Retina (tissue), 1 donor: ENCODE measurements at regions not wholly inside any gene's neighbourhood (a gene's known extent, or its start where the extent isn't known, plus 50 kb on each side); places are given as distances from the start of the nearest gene placed in this dataset.
A peak's percentile ranks its signal among the peaks of the same experiment; 100 is the strongest.
"Not testable (repeated sequence)": the region's sequence is repeated elsewhere in the genome, so short reads cannot be mapped to it uniquely, and the experiment has no call there.

ENCODE experiments used
- DNase-seq: peaks from one replicate; pipeline ENCODE4 v3.0.0-alpha.2; 2016

DNA sequence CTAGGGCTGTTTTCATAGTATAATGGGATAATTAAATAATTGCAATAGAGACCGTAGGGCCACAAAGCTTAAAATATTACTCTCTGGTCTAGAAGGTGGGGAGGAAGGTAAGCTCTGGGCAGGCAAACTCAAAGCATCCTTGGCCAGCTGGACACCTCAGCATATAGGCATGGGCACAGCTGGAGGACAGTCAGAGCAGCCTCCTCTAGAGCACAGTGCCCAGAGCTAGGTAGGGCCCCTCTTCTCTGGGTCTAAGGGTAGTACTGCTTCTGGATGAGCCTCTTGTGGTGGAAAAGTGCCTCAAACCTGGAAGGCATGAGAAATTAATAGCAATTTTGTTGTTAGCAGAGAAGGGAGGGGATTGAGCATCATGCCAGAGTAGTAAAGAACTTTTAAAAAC, 116.9 kb upstream of the FOXN2 start:
- no peak for DNase-seq

- no peak for DNase-seq
Observed at GRCh38 chr2:48198371-48198770, 116.1 kb upstream of the FOXN2 start.

DNA sequence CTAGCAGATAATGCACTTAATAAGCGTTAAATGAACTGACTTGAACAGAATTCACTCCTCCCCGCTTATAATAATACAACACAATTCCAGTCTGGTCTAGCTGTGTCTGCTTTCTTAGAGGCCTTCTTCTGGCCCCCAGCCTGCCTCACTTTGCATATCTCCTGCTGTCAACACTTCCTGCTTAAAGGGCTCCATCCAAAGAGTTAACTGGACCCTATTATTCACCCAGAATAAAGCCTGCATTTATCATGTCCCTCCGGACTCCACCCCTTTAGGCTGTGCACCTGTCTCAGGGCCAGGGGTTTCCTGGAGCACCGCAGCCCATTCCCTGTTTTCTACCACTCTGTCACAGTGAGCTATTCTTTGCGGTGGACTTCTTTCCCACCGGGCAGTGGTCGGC, 115.4 kb upstream of the FOXN2 start:
- no peak for DNase-seq

DNA sequence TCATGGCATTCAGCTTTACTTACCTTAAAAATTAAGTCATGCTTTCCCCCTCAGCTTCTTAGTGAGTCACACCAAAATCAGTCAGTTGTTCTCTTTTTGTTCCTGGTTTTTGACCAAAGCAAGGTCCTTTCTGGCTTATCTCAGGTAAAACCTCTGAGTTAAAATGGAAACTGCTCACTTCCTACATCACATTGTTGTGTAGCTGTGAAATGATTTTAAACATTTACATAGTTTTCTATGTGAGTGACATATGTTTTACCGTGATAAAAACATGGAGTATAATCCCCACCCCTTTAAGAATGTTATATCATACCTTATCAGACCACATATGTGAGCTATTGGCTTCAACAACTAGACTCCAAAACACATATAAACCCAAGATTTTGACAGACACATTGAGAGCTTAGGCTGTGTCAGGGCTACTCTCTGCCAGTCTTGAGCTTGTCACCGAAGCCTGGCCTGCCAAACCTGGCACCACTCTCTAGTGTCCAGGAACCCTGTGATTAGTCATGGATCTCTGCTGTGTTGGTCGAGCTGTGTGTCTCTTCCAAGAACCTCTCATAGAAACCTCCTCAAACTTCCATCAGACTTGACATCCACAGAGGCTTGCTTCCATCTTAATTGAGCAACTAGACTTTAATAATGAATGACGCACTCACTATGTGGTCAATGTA, 113.7 kb upstream of the FOXN2 start:
- no peak for DNase-seq

DNA sequence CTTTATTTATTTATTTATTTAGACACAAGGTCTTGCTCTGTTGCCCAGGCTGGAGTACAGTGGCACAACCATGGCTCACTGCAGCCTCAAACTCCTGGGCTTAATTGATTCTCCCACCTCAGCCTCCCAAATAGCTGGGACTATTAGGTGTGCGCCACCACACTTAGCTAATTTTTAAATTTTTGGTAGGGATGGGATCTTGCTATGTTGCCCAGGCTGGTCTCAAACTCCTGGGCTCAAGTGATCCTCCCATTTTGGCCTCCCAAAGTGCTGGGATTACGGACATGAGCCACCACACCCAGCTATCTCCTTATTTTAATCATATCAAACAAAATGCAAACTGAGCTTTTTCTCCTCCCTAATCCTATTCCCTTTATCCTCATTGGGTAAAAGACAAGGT, 113.0 kb upstream of the FOXN2 start:
- DNase-seq = not testable (repeated sequence)

DNA sequence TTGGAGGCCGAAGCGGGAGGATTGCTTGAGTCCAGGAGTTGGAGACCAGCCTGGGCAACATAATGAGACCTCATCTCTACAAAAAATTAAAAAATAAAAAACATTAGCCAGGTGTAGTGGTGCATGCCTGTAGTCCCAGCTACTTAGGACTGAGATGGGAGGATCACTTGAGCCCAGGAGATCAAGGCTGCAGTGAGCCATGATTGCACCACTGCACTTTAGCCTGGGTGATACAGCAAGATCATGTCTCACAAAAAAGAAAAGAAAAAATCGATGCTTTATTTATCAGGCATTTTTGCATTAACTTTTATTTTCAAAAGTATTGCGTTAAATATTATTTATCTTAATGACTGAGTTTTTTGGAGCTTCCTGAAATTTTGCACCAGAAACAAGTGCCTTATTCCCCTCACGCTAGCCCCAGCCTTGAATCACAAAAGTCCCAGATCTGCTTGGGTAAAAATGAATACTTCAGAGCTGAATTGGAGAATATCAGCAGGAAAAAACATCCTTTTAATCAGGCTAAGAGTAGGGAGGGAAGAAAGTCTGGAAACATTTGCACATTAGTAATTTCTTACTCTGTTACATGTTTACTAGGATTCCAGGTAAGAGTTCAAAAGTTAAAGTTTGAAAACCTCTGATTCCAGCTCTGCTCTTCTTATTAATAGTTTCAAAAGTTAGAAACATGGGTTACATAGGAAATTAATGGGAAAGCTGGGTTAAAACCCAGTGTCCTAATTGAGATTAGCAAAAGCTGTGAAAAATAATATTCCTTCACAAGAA, 111.4 kb upstream of the FOXN2 start:
- no peak for DNase-seq

- no peak for DNase-seq
Observed at GRCh38 chr2:48203668-48204067, 110.8 kb upstream of the FOXN2 start.

DNA sequence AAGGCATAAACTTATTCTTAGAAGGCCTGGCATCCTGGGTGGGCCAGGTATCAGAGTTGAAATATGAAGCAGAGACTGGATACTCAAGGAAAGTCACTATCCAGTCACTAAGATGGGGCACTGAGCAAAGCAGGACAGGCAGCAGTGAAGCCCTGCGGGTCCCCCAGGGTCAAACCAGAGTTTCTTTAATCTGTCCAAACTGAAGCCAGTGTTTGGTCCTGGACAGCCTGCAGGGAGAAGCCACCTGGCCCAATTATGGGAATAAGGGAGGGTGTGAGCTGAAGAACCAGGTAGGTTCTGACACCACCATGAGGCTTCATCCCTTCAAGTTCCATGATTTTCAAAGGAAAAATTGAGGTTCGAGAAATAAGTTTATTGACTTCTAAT, 109.7 kb upstream of the FOXN2 start:
- no peak for DNase-seq

GRCh38 chr2:48205137-48205798, 109.2 kb upstream of the FOXN2 start:
- DNase-seq = peak; percentile 57

DNA sequence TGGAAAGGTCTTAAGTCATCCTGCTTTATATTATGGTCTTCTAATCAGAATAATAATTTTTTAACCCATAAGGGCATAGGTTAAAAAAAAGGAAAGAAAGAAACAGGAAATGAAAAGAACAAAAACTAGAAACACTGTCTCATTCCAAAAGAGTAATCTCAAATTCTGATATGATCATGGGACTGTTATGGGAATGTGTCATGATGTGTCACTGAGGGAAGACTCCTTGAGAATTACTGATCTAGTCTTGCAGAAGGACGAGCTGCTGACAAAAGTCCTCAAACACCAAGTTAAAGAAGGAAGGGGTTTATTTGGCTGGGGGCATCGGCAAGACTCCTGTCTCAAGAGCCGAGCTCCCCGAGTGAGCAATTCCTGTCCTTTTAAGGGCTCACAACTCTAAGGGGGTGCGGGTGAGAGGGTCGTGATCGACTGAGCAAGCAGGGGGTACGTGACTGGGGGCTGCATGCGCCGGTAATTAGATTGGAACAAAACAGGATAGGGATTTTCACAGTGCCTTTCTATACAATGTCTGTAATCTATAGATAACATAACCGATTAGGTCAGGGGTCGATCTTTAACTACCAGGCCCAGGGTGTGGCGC, 108.3 kb upstream of the FOXN2 start:
- DNase-seq = not testable (repeated sequence)

DNA sequence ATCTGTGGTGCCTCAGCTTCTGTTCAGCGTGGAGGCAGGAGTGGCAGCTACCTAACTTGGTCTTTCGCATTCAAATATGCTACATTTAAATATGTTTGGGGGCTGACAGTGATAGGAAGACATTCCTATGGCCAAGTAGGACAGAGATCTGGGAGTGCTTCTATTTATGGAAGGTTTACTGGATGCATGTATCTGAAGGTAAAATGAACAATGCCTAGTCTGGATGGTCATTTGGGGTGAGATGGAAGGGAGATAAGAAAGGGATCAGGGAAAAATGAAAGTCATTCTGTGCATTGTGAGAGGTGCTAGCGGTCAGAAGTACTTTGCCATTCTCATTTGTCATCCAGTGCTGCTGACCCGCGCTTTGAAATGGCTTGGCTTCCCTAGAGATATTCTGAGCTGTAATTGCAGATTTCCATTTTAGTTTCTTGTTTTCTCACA, 107.3 kb upstream of the FOXN2 start:
- no peak for DNase-seq

DNA sequence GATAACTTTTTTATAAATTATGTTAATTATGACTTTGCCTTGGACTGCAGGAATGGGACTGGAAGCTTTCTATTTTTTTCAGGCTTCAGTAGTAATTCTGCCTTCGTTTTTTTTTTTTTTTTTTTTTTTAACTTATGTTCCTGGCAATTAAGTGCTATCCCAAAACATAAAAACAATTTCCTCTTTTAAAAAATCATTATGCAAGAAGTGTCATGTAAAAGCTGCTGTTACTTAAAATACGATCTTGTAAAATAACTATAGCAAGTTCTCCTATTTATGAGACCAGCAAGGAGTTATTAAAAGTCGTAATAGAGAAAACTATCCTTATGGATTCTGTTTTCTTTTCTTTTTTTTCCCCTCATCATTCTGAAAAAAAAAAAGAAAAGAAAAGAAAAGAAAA, 106.6 kb upstream of the FOXN2 start:
- DNase-seq = no peak

- no peak for DNase-seq
Observed at GRCh38 chr2:48209214-48209885, 105.1 kb upstream of the FOXN2 start.

GRCh38 chr2:48210189-48210588, 104.3 kb upstream of the FOXN2 start:
- DNase-seq = no peak

DNA sequence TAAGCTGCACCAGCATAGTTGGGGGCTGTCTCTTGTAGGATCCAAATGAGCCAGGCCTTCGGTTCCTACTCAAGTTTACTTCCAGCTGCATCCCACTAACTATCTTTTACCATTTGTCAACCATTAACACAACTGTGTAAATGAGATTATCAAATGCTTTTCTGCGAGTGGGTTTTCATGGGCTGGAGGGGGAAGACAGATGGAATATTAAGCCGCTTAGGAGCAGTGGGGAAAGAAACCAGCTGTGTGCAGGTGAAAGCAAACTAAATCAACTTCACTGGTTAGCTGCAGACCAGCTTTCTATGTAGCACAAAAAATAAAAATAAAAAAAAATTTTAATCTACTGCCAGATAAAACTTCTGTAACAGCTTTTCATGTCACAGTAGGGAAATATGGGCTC, 100.8 kb upstream of the FOXN2 start:
- no peak for DNase-seq

- no peak for DNase-seq
Observed at GRCh38 chr2:48218169-48218568, 96.3 kb upstream of the FOXN2 start.

GRCh38 chr2:48219234-48219554, 95.3 kb upstream of the FOXN2 start:
- no peak for DNase-seq

DNA sequence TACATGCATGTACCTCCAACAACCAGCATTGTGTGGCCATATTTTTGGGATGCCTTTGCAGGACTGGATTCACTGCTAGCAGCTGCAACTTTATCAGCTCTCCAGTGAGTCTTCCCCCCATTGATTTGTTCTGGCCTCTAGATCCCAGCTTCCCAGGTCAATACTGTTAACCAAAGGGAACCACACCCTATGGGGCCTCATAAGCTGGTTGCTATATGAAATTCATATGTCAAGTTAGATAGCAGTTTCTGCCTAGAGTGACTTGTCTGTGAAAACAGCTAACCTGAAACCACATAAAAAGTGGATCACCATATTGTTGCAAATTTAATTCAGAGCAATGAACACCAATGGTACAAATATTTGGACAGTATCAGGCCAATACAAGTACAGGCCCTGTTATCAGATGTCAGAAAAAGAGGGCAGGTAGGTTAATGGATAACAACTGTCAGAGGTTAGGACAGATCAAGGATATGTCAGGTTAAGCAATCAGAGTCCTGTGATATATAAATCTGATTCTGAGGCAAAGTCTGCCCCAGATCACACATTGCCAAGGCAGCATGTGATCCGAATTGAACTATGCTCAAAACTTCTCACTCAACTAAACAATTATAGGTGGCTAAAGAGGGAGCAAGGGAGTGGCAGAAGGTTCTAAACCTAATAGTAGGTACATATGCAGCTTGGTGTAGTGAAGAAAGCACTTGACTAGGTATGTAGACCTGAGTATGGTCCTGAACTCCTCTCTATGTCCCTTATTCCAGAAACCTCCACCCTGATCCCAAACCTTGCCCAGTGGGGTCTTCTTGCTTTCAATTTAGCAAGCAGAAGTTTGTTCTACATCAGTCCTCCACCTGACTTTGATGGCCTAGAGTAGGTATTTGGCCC, 94.7 kb upstream of the FOXN2 start:
- no peak for DNase-seq

GRCh38 chr2:48220501-48220900, 94.0 kb upstream of the FOXN2 start:
- no peak for DNase-seq

- DNase-seq = no peak
Observed at GRCh38 chr2:48221846-48222516, 92.5 kb upstream of the FOXN2 start.

GRCh38 chr2:48227617-48228344, 86.7 kb upstream of the FOXN2 start:
- no peak for DNase-seq
